ENCODE measurements at regions not wholly inside any gene's neighbourhood (a gene's known extent, or its start where the extent isn't known, plus 50 kb on each side); places are given as distances from the start of the nearest gene placed in this dataset.

- no peak for TF ChIP-seq CTCF (IDR thresholded peaks at IDR 0.05)
- no peak for TF ChIP-seq POLR2A (IDR thresholded peaks at IDR 0.05)
Measured at GRCh38 chr4:173899813-173900212, 369.8 kb upstream of the HAND2 start.

All from right lobe of liver (tissue), 4 donors.